HFF-Myc (cell line): ENCODE measurements at regions not wholly inside any gene's neighbourhood (a gene's known extent, or its start where the extent isn't known, plus 50 kb on each side); places are given as distances from the start of the nearest gene placed in this dataset.
A peak's percentile ranks its signal among the peaks of the same experiment; 100 is the strongest.

Experiments
- DNase-seq: peaks from one replicate; pipeline ENCODE4 v3.0.0-alpha.2; 2011; ENCODE audit warnings: low read depth; ENCODE audit errors: extremely low read depth
- H3K4me3 ChIP-seq: replicated peaks from 2 replicates; pipeline ENCODE4 v1.5.1; 2011; ENCODE audit warnings: low read depth, mild to moderate bottlenecking, control low read depth, low read length
- TF ChIP-seq, protein P1 (sequence below): IDR thresholded peaks from 2 replicates; pipeline ENCODE4 v1.5.1; 2012; ENCODE audit warnings: mild to moderate bottlenecking, low read depth, low read length, control low read depth; ENCODE audit errors: missing control alignments

- DNase-seq: no peak
- TF ChIP-seq, protein P1, sequence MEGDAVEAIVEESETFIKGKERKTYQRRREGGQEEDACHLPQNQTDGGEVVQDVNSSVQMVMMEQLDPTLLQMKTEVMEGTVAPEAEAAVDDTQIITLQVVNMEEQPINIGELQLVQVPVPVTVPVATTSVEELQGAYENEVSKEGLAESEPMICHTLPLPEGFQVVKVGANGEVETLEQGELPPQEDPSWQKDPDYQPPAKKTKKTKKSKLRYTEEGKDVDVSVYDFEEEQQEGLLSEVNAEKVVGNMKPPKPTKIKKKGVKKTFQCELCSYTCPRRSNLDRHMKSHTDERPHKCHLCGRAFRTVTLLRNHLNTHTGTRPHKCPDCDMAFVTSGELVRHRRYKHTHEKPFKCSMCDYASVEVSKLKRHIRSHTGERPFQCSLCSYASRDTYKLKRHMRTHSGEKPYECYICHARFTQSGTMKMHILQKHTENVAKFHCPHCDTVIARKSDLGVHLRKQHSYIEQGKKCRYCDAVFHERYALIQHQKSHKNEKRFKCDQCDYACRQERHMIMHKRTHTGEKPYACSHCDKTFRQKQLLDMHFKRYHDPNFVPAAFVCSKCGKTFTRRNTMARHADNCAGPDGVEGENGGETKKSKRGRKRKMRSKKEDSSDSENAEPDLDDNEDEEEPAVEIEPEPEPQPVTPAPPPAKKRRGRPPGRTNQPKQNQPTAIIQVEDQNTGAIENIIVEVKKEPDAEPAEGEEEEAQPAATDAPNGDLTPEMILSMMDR: no peak
- no peak overlapping the region for H3K4me3 ChIP-seq
Observed at GRCh38 chr14:83153081-83153480, 1619.4 kb upstream of the SEL1L start.

DNA sequence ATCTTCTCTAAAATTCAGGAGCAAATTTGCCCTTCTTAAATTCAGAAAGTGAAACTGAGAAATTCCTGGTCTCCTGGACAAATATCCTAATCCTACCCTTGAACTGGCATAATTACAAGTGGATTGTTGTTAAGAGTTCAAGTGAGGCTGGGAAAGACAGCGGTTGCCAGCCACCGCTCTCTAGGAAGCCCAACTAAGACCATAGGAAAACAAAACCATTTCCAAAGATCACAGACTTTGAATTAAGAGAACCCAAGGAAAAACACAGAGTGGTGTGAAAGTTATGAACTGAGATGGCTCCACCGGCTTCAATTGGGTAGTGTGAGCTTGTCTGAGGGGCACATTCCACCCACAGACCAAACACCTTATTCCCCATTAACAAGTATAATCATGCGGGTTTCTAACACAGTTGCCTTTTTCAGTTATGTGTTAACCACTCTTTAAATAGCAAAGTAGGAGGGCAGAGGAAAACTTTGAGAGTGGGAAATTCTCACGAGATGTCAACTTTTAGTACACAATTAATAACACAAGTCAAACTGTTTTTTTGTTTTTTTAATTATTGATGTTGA, 1628.8 kb upstream of the SEL1L start:
- H3K4me3 ChIP-seq: no peak overlapping the region
- no peak for DNase-seq
- TF ChIP-seq, protein P1: no peak

DNA sequence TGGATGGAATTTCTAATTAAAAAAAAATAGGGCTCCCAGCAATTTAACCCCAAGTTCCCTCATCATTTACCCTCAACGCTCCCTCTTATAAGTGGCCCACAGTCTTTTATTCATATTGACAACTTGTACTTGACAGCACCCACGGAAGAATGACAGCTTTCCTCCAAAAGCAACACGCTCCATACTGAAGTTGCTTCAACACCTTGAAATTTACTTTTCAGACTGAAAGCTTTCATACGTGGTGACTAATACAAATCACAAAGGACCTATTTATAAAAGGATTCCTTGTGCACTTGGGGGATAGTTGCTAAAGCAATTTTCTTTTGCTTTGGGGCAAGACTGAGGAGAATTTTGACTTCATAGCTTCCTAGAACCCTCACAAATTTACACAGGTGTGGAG, 1629.4 kb upstream of the SEL1L start:
- no peak for DNase-seq
- TF ChIP-seq, protein P1: no peak
- H3K4me3 ChIP-seq: no peak overlapping the region

GRCh38 chr14:83164016-83164415, 1630.4 kb upstream of the SEL1L start:
- TF ChIP-seq, protein P1: no peak
- peak; percentile 21 for DNase-seq
- H3K4me3 ChIP-seq: no peak overlapping the region

- no peak for DNase-seq
- no peak overlapping the region for H3K4me3 ChIP-seq
- TF ChIP-seq, protein P1: no peak
Observed at GRCh38 chr14:83164591-83164990, 1630.9 kb upstream of the SEL1L start.

- TF ChIP-seq, protein P1: no peak
- no peak for DNase-seq
- H3K4me3 ChIP-seq: no peak overlapping the region
Observed at GRCh38 chr14:83170165-83170564, 1636.5 kb upstream of the SEL1L start.

DNA sequence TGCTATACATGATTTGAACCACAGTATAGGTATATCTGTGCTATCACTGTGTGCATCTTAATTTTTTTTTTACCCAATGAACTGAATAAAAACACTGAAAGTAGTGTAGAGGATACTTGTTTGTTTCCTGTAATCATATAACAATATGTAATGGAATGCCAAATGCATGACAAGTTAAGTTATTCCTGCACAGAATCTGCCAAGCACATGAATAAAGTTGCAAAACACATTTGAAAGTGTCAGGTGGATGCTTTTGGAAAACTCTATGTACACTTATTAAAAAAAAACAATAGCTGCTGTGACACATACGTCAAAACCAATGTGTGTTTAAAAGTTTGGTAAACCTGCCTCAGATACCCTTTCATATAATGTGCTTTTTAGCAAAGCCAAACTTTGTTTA, 1638.1 kb upstream of the SEL1L start:
- TF ChIP-seq, protein P1: no peak
- no peak overlapping the region for H3K4me3 ChIP-seq
- no peak for DNase-seq
